ENCODE measurements at regions not wholly inside any gene's neighbourhood (a gene's known extent, or its start where the extent isn't known, plus 50 kb on each side); places are given as distances from the start of the nearest gene placed in this dataset.

DNA sequence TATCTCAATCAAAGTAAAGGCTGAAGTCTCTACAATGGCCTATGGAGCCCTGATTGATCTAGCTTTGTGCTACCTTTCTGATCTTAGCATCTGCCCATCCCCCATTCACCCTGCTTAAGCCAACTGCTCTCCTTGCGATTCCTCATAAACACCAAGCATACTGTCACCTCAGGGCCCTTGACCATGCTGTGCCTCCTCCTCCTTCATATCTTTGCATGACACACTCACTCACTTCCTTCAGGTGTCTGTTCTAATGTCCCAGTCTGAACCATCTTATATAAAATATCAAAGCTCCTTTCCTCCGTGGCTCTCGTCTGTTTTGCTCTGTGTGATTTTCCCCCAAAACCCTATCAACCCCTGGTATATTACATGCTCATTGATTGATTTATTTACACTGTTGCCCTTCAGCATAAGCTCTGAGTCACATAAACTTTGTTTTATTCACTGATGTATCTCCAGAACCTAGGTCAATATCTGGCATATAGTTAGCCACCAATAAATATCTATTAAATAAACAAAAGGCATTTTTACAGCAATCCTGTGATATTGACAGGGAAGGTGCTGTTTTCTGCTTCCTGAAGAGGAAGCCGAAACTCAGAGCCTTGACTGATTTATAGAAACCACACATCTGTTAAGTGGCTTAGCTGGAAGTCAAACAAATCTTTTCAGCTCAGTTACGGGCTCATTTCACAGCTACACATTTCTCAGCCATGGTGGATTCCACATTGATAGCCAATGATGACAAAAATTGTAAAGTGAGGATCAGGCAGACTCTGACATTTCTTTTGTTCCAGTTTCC, 103.6 kb downstream of the BOD1 start:
- Histone ChIP-seq H3K27me3 (ENCODE audit: control insufficient read depth in 5 of 5, insufficient read depth in 4 of 5, low read length in 5 of 5) (no peaks in the 10 kb centered on the region), H3K36me3 (ENCODE audit: control insufficient read depth in 5 of 5, insufficient read depth in 5 of 5, low read length in 5 of 5) (no peaks in the 10 kb centered on the region), H3K9me3 (ENCODE audit: control insufficient read depth in 5 of 5, low read length in 5 of 5) (no peaks in the 10 kb centered on the region), H3K4me1 (ENCODE audit: control insufficient read depth in 5 of 5, insufficient read depth in 5 of 5, low read length in 5 of 5) (peaks cover 0 to 6% (median 0%) of the 10 kb centered on the region in 5 donors), H3K27ac (ENCODE audit: low read depth, low read length) (no peak overlapping the region), H3K9ac (ENCODE audit: low read length in 5 of 5) (no peak overlapping the region), H3K4me3 (ENCODE audit: low read depth in 1 of 5, low read length in 5 of 5) (no peak overlapping the region)

DNA sequence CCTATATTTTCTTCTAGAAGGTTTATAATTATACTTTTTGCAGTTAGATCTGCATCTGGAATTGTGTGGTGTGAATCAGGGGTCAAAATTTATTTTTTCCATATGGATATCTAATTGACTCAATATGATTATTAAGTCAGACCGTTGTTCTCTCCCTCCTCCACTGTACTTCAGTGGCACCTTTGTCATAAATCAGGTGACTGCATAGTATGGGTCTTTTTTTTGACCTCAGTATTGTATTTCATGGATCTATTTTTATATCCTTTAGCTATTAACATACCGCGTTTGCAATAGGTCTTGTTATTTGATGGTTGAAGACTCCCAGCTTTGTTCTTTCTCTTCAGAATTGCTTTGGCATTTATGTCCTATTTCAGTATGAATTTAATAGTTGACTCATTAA, 107.4 kb downstream of the BOD1 start:
- H3K36me3 ChIP-seq (ENCODE audit: control insufficient read depth in 5 of 5, insufficient read depth in 5 of 5, low read length in 5 of 5): no peaks in the 10 kb centered on the region
- no peaks in the 10 kb centered on the region for H3K27me3 ChIP-seq (ENCODE audit: control insufficient read depth in 5 of 5, insufficient read depth in 4 of 5, low read length in 5 of 5)
- peaks cover 0 to 6% (median 0%) of the 10 kb centered on the region in 5 donors for H3K4me1 ChIP-seq (ENCODE audit: control insufficient read depth in 5 of 5, insufficient read depth in 5 of 5, low read length in 5 of 5)
- peaks cover 0 to 14% (median 11%) of the 10 kb centered on the region in 5 donors for H3K9me3 ChIP-seq (ENCODE audit: control insufficient read depth in 5 of 5, low read length in 5 of 5)
- H3K9ac ChIP-seq (ENCODE audit: low read length in 5 of 5): no peak overlapping the region
- H3K27ac ChIP-seq (ENCODE audit: low read depth, low read length): no peak overlapping the region
- H3K4me3 ChIP-seq (ENCODE audit: low read depth in 1 of 5, low read length in 5 of 5): no peak overlapping the region

DNA sequence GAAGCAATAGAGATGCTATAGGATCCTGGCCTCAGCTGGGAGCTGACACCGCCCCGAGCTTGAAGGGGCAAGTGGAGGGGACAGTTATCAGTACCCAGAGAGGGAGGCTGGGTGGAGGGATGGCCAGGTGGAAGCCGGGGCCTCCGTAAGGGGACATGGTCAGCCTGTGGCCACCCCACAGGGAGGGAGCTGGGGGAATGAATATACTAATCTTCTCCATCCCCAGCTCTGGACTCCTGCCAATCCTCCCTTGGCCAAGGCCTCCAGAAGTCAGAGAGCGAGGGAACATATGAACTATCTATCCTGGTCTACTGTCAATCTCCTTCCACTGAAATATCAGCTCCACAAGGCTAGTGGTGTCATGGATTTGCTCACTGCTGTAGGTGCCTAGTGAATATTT, 109.3 kb downstream of the BOD1 start:
- H3K36me3 ChIP-seq (ENCODE audit: control insufficient read depth in 5 of 5, insufficient read depth in 5 of 5, low read length in 5 of 5): no peaks in the 10 kb centered on the region
- H3K4me1 ChIP-seq (ENCODE audit: control insufficient read depth in 5 of 5, insufficient read depth in 5 of 5, low read length in 5 of 5): peaks cover 0 to 8% (median 2%) of the 10 kb centered on the region in 5 donors
- no peak overlapping the region for H3K9ac ChIP-seq (ENCODE audit: low read length in 5 of 5)
- H3K9me3 ChIP-seq (ENCODE audit: control insufficient read depth in 5 of 5, low read length in 5 of 5): peaks cover 0 to 14% (median 11%) of the 10 kb centered on the region in 5 donors
- no peak overlapping the region for H3K27ac ChIP-seq (ENCODE audit: low read depth, low read length)
- no peak overlapping the region for H3K4me3 ChIP-seq (ENCODE audit: low read depth in 1 of 5, low read length in 5 of 5)
- no peaks in the 10 kb centered on the region for H3K27me3 ChIP-seq (ENCODE audit: control insufficient read depth in 5 of 5, insufficient read depth in 4 of 5, low read length in 5 of 5)

DNA sequence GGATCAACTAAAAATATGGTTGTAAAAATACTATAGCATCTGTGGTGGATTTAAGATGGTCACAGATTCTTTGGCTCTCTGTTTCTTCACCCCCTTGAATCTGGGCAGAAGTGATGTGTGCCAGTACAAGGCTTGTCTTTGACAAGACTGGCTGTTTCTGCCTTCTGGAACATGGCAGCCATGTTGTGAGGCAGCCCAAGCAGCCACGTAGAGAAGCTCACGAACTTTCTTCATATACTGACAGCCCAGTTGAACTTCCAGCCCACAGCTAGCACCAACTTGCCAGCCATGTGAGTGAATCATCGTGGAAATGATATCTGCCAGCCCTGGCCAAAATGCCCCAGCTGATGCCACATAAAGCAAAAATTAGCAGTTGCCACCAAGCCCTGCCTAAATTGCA, 110.8 kb downstream of the BOD1 start:
- no peaks in the 10 kb centered on the region for H3K36me3 ChIP-seq (ENCODE audit: control insufficient read depth in 5 of 5, insufficient read depth in 5 of 5, low read length in 5 of 5)
- H3K27ac ChIP-seq (ENCODE audit: low read depth, low read length): no peak overlapping the region

DNA sequence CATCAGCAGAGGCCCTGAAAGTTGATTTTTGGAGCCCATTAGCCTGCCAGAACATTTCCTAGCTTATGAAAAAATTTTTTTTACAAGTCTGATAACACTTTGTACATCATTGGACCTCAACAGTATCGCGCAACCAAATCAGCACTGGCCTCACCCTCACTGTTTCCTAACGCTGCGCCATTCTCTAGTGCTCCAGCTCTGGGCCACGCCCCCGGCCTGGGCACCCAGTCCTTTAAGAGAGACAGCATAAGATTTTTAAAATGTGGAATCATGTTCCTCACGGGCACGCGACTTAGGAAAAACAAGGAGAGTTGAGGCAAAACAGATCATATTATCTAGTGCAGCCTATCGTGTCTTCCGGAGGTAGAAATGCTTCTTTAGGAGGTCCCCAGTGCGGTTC, 114.5 kb downstream of the BOD1 start:
- Histone ChIP-seq H3K4me3 (ENCODE audit: low read depth in 1 of 5, low read length in 5 of 5) (no peak overlapping the region), H3K9ac (ENCODE audit: low read length in 5 of 5) (peak overlapping the region in 1 of 5 donors; percentile 40), H3K4me1 (ENCODE audit: control insufficient read depth in 5 of 5, insufficient read depth in 5 of 5, low read length in 5 of 5) (peaks cover 13 to 51% (median 45%) of the 10 kb centered on the region in 5 donors), H3K27ac (ENCODE audit: low read depth, low read length) (peak overlapping the region; percentile 18), H3K9me3 (ENCODE audit: control insufficient read depth in 5 of 5, low read length in 5 of 5) (peaks cover 0 to 14% (median 11%) of the 10 kb centered on the region in 5 donors), H3K36me3 (ENCODE audit: control insufficient read depth in 5 of 5, insufficient read depth in 5 of 5, low read length in 5 of 5) (no peaks in the 10 kb centered on the region), H3K27me3 (ENCODE audit: control insufficient read depth in 5 of 5, insufficient read depth in 4 of 5, low read length in 5 of 5) (no peaks in the 10 kb centered on the region)

More for the DNA sequence above, 110.8 kb downstream of the BOD1 start:
- Histone ChIP-seq H3K9ac (ENCODE audit: low read length in 5 of 5) (no peak overlapping the region), H3K27me3 (ENCODE audit: control insufficient read depth in 5 of 5, insufficient read depth in 4 of 5, low read length in 5 of 5) (no peaks in the 10 kb centered on the region), H3K9me3 (ENCODE audit: control insufficient read depth in 5 of 5, low read length in 5 of 5) (peaks cover 0 to 14% (median 11%) of the 10 kb centered on the region in 5 donors), H3K4me1 (ENCODE audit: control insufficient read depth in 5 of 5, insufficient read depth in 5 of 5, low read length in 5 of 5) (peaks cover 4 to 19% (median 16%) of the 10 kb centered on the region in 5 donors), H3K4me3 (ENCODE audit: low read depth in 1 of 5, low read length in 5 of 5) (peak overlapping the region in 1 of 5 donors; percentile 11)

DNA sequence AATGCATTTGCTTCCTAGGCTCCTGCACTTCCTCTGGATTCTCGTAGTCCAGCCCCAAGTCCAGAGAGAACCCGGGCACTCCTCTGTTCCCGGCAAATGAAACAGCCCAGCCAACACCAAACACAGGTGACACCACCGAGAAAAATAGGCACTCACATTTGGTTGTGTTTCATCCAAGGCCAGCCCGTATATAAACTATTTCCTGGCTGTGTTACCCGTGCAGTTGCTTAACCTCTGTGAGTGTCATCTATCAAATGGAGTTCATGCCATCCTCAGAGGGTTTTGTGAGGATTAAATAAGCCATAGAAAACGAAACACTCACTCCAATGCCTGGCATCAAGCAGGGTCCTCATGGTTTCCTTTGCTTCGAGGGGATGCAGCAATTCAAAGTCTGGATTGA, 115.2 kb downstream of the BOD1 start:
- peaks cover 0 to 14% (median 11%) of the 10 kb centered on the region in 5 donors for H3K9me3 ChIP-seq (ENCODE audit: control insufficient read depth in 5 of 5, low read length in 5 of 5)
- H3K4me3 ChIP-seq (ENCODE audit: low read depth in 1 of 5, low read length in 5 of 5): no peak overlapping the region
- H3K36me3 ChIP-seq (ENCODE audit: control insufficient read depth in 5 of 5, insufficient read depth in 5 of 5, low read length in 5 of 5): no peaks in the 10 kb centered on the region
- H3K27ac ChIP-seq (ENCODE audit: low read depth, low read length): peak overlapping the region; percentile 18
- H3K9ac ChIP-seq (ENCODE audit: low read length in 5 of 5): no peak overlapping the region
- H3K4me1 ChIP-seq (ENCODE audit: control insufficient read depth in 5 of 5, insufficient read depth in 5 of 5, low read length in 5 of 5): peaks cover 13 to 52% (median 47%) of the 10 kb centered on the region in 5 donors
- no peaks in the 10 kb centered on the region for H3K27me3 ChIP-seq (ENCODE audit: control insufficient read depth in 5 of 5, insufficient read depth in 4 of 5, low read length in 5 of 5)

DNA sequence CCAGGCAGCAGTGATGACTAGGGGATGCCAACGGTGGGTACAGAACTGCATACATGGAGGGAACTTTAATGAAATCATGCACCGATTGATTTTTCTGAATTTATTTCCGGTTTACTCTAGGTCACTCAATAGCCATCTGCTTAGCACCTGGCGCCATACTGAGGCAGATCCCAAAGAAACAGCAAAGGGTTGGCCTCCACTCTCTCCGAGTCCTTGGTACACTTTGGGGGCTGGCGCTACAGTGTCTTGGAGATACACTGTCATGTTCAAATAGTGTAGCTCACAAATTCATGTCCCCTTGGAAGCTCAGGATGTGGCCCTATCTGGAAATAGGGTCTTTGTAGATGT, 116.3 kb downstream of the BOD1 start:
- H3K27ac ChIP-seq (ENCODE audit: low read depth, low read length): peak overlapping the region; percentile 49

DNA sequence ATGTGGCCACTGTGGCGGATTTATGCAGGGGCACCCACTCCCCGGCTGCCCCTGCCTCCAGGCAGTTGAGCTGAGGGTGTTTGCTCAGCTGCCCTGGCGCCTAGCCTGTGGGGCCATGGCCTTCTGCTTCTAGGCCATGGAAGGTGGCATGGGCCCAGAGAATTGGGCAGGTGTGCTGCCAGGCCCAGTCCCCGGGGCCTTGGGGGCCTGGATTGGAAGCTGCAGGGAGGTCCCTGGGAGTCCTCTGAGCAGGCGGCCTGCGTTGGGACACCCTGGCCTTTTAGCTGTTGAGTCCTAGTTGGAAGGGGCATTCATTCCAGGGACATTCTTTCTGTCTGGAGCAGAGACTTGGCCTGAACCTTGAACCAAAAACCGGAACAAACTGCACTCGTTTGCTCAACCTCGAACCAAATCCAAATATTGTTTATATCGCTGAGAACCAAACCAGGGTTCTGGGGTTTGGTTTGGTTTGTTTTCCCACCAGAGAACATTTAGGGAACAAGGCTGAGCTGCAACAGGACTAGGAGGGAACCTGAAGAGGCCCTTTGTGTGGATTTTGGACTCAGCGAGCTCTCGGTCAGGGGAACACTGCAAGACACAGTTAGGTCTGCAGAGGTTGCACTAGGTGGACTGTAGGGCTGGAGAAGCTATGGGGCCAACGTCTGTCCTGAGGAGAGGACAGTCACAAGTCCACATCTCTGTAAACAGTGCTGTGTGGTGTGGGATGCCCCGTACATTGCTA, 116.8 kb downstream of the BOD1 start:
- no peaks in the 10 kb centered on the region for H3K27me3 ChIP-seq (ENCODE audit: control insufficient read depth in 5 of 5, insufficient read depth in 4 of 5, low read length in 5 of 5)
- peaks cover 0 to under 1% (median 0%) of the 10 kb centered on the region in 5 donors for H3K9me3 ChIP-seq (ENCODE audit: control insufficient read depth in 5 of 5, low read length in 5 of 5)
- H3K36me3 ChIP-seq (ENCODE audit: control insufficient read depth in 5 of 5, insufficient read depth in 5 of 5, low read length in 5 of 5): no peaks in the 10 kb centered on the region
- H3K9ac ChIP-seq (ENCODE audit: low read length in 5 of 5): peak overlapping the region in 1 of 5 donors; percentile 26
- peak overlapping the region; percentile 49 for H3K27ac ChIP-seq (ENCODE audit: low read depth, low read length)
- peaks cover 13 to 62% (median 58%) of the 10 kb centered on the region in 5 donors for H3K4me1 ChIP-seq (ENCODE audit: control insufficient read depth in 5 of 5, insufficient read depth in 5 of 5, low read length in 5 of 5)
- peak overlapping the region in 1 of 5 donors; percentile 19 for H3K4me3 ChIP-seq (ENCODE audit: low read depth in 1 of 5, low read length in 5 of 5)

More for the DNA sequence above, 116.3 kb downstream of the BOD1 start:
- Histone ChIP-seq H3K27me3 (ENCODE audit: control insufficient read depth in 5 of 5, insufficient read depth in 4 of 5, low read length in 5 of 5) (no peaks in the 10 kb centered on the region), H3K9ac (ENCODE audit: low read length in 5 of 5) (no peak overlapping the region), H3K4me1 (ENCODE audit: control insufficient read depth in 5 of 5, insufficient read depth in 5 of 5, low read length in 5 of 5) (peaks cover 13 to 62% (median 55%) of the 10 kb centered on the region in 5 donors), H3K36me3 (ENCODE audit: control insufficient read depth in 5 of 5, insufficient read depth in 5 of 5, low read length in 5 of 5) (no peaks in the 10 kb centered on the region), H3K9me3 (ENCODE audit: control insufficient read depth in 5 of 5, low read length in 5 of 5) (peaks cover 0 to 5% (median 2%) of the 10 kb centered on the region in 5 donors), H3K4me3 (ENCODE audit: low read depth in 1 of 5, low read length in 5 of 5) (peak overlapping the region in 1 of 5 donors; percentile 19)

DNA sequence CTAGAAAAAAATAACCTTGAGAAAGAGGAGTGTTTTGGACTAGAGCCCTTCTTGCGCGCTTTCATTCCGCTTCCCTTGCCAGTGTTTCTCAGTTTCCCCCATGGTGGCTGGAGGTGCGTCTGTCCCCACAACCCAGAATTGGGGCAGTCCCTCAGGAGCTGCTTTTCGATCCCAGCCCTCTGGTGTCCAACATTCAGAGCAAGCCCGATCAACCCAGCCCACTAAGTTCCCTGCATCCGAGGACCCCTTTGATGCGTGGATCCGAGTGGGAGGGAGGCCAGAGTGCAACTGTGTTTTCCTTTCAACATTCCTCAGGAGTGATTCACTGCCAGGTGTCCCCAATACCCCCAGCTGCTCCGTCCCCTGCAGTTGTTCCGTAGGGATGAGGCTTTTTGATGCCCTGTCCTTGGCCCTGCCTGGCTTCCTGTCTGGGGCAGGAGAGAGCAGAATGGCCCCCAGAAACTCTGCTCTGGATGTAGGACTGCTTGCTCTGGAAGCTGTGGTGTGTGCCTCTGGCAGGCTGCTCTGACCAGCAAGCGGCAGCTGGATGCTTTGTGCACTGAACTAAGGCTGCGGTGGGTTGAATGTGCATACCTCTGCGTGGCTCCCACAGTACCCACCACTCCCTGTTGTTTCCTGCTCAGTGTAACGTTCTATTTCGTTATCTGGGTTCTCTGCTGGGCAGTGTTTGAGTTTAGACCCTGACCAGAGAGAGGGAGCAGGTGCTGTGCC, 117.5 kb downstream of the BOD1 start:
- Histone ChIP-seq H3K4me3 (ENCODE audit: low read depth in 1 of 5, low read length in 5 of 5) (peak overlapping the region in 2 of 5 donors; percentile 12 to 19), H3K4me1 (ENCODE audit: control insufficient read depth in 5 of 5, insufficient read depth in 5 of 5, low read length in 5 of 5) (peaks cover 13 to 62% (median 58%) of the 10 kb centered on the region in 5 donors), H3K27ac (ENCODE audit: low read depth, low read length) (peak overlapping the region; percentile 49), H3K9ac (ENCODE audit: low read length in 5 of 5) (peak overlapping the region in 2 of 5 donors; percentile 13 to 60), H3K9me3 (ENCODE audit: control insufficient read depth in 5 of 5, low read length in 5 of 5) (no peaks in the 10 kb centered on the region), H3K36me3 (ENCODE audit: control insufficient read depth in 5 of 5, insufficient read depth in 5 of 5, low read length in 5 of 5) (no peaks in the 10 kb centered on the region), H3K27me3 (ENCODE audit: control insufficient read depth in 5 of 5, insufficient read depth in 4 of 5, low read length in 5 of 5) (no peaks in the 10 kb centered on the region)
